ENCODE measurements at regions not wholly inside any gene's neighbourhood (a gene's known extent, or its start where the extent isn't known, plus 50 kb on each side); places are given as distances from the start of the nearest gene placed in this dataset.

DNA sequence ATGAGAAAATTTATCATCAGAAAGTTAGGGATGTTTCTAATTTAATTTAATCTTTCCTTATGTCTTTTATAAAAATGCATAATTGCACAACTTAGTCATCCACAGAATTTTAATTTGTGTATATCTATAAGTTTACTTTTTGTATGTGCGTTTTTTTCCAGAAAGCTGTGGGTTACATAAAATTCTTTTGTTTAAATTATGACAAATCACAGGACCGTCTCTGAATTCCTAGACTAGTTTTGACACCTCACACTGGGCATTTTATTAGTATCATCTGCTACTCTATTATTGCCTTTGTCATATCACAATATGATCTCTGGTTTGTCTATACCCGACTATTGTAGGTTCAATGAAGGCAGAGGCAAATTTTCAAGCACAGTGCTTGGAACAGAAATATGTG lies 482.4 kb upstream of the SEMA3D start:
- Histone ChIP-seq H3K4me3 (no peak overlapping the region), H3K9me3 (no peaks in the 10 kb centered on the region), H3K27me3 (no peaks in the 10 kb centered on the region), H3K36me3 (no peaks in the 10 kb centered on the region), H3K27ac (no peak overlapping the region), H3K4me1 (no peaks in the 10 kb centered on the region)
- intact Hi-C loops (cut with DNase I; ENCODE audit: low total_unique reads): no loop called here
- no peak for TF ChIP-seq POLR2AphosphoS5 (IDR thresholded peaks at IDR 0.05)
- WGBS, 2 donors (ENCODE audit: low coverage in 1 of 2): 52 to 67% methylated on average over 3 of the region's 3 CpGs
- DNase-seq: no peak
- in situ Hi-C loops (cut with MboI; ENCODE audit: low pct_ligation_motif_present in 1 of 4, low pct_unique_long_range_greater_than_20kb in 1 of 4, low sequenced_read_pairs in 3 of 4): no loop called here

DNA sequence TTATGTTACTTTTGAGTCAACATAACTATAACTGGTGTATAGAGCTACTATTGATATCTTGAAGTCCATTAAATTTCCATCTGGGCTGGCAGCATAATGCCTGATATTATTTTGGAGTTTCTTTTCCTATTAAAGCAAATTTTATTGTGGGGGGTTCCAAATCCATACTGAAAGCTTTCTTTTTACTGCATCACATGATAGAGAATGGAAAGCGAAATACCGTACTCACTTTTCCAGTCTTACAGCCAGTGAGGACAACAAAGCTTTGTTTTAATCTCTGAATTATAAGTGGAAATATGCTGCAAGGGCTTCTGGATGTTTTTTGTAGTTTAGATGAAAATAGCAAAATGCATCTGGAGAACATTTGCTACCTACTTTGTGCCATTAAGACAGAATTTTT lies 477.5 kb upstream of the SEMA3D start:
- no peaks in the 10 kb centered on the region for H3K36me3 ChIP-seq
- intact Hi-C loops (cut with DNase I; ENCODE audit: low total_unique reads): no loop called here
- no peaks in the 10 kb centered on the region for H3K4me1 ChIP-seq
- H3K9me3 ChIP-seq: no peaks in the 10 kb centered on the region
- 90 to 92% methylated on average over 2 of the region's 2 CpGs for WGBS, 2 donors (ENCODE audit: low coverage in 1 of 2)
- H3K27me3 ChIP-seq: no peaks in the 10 kb centered on the region
- no peak overlapping the region for H3K27ac ChIP-seq
- TF ChIP-seq POLR2AphosphoS5 (IDR thresholded peaks at IDR 0.05) (no peak), POLR2A (IDR thresholded peaks at IDR 0.05) (no peak), EP300 (IDR thresholded peaks at IDR 0.05; ENCODE audit: low read depth) (no peak)
- TF ChIP-seq, protein P1, sequence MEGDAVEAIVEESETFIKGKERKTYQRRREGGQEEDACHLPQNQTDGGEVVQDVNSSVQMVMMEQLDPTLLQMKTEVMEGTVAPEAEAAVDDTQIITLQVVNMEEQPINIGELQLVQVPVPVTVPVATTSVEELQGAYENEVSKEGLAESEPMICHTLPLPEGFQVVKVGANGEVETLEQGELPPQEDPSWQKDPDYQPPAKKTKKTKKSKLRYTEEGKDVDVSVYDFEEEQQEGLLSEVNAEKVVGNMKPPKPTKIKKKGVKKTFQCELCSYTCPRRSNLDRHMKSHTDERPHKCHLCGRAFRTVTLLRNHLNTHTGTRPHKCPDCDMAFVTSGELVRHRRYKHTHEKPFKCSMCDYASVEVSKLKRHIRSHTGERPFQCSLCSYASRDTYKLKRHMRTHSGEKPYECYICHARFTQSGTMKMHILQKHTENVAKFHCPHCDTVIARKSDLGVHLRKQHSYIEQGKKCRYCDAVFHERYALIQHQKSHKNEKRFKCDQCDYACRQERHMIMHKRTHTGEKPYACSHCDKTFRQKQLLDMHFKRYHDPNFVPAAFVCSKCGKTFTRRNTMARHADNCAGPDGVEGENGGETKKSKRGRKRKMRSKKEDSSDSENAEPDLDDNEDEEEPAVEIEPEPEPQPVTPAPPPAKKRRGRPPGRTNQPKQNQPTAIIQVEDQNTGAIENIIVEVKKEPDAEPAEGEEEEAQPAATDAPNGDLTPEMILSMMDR (IDR thresholded peaks at IDR 0.05): no peak
- H3K4me3 ChIP-seq: no peak overlapping the region
- in situ Hi-C loops (cut with MboI; ENCODE audit: low pct_ligation_motif_present in 1 of 4, low pct_unique_long_range_greater_than_20kb in 1 of 4, low sequenced_read_pairs in 3 of 4): no loop called here
- DNase-seq: no peak

- H3K36me3 ChIP-seq: no peaks in the 10 kb centered on the region
- no peak overlapping the region for H3K27ac ChIP-seq
- H3K27me3 ChIP-seq: no peaks in the 10 kb centered on the region
- no peaks in the 10 kb centered on the region for H3K9me3 ChIP-seq
- no peak for DNase-seq
- TF ChIP-seq POLR2AphosphoS5 (IDR thresholded peaks at IDR 0.05) (no peak), POLR2A (IDR thresholded peaks at IDR 0.05) (no peak), EP300 (IDR thresholded peaks at IDR 0.05; ENCODE audit: low read depth) (no peak)
- TF ChIP-seq, protein P1 (IDR thresholded peaks at IDR 0.05): no peak
- no peak overlapping the region for H3K4me3 ChIP-seq
- intact Hi-C loops (cut with DNase I; ENCODE audit: low total_unique reads) (no loop called here), in situ Hi-C loops (cut with MboI; ENCODE audit: low pct_ligation_motif_present in 1 of 4, low pct_unique_long_range_greater_than_20kb in 1 of 4, low sequenced_read_pairs in 3 of 4) (no loop called here)
- no peaks in the 10 kb centered on the region for H3K4me1 ChIP-seq
Measured at GRCh38 chr7:85659364-85659763, 472.5 kb upstream of the SEMA3D start.

GRCh38 chr7:85655252-85655651 lies 468.4 kb upstream of the SEMA3D start:
- H3K27me3 ChIP-seq: no peaks in the 10 kb centered on the region
- H3K36me3 ChIP-seq: no peaks in the 10 kb centered on the region
- DNase-seq: no peak
- H3K27ac ChIP-seq: no peak overlapping the region
- TF ChIP-seq POLR2A (IDR thresholded peaks at IDR 0.05) (no peak), EP300 (IDR thresholded peaks at IDR 0.05; ENCODE audit: low read depth) (no peak), POLR2AphosphoS5 (IDR thresholded peaks at IDR 0.05) (no peak)
- TF ChIP-seq, protein P1 (IDR thresholded peaks at IDR 0.05): no peak
- 81 to 85% methylated on average over 5 of the region's 5 CpGs for WGBS, 2 donors (ENCODE audit: low coverage in 1 of 2)
- intact Hi-C loops (cut with DNase I; ENCODE audit: low total_unique reads): no loop called here
- in situ Hi-C loops (cut with MboI; ENCODE audit: low pct_ligation_motif_present in 1 of 4, low pct_unique_long_range_greater_than_20kb in 1 of 4, low sequenced_read_pairs in 3 of 4): no loop called here
- no peaks in the 10 kb centered on the region for H3K4me1 ChIP-seq
- no peak overlapping the region for H3K4me3 ChIP-seq
- no peaks in the 10 kb centered on the region for H3K9me3 ChIP-seq

DNA sequence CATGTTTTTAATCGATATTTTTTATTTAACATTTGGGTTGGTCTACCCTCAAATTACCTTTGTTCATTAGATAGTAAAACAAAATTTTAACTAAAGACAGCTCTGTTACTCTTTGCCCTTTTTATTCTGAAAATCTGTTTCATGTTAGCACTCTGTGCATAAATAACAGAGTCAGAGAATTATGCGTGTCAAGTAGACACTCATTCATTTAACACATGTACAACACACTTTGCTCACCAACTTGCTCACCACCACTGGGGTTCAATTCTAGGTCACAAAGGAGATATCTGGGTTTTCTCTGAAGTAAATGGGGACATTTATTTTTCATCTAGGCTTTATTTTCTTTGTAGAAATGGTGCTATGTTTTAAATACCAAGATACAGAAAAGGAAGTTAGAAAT lies 457.4 kb upstream of the SEMA3D start:
- no peaks in the 10 kb centered on the region for H3K36me3 ChIP-seq
- in situ Hi-C loops (cut with MboI; ENCODE audit: low pct_ligation_motif_present in 1 of 4, low pct_unique_long_range_greater_than_20kb in 1 of 4, low sequenced_read_pairs in 3 of 4): no loop called here
- TF ChIP-seq POLR2A (IDR thresholded peaks at IDR 0.05): no peak

More for the DNA sequence above, 457.4 kb upstream of the SEMA3D start:
- Histone ChIP-seq H3K27ac (no peak overlapping the region), H3K4me1 (no peaks in the 10 kb centered on the region), H3K27me3 (no peaks in the 10 kb centered on the region), H3K4me3 (no peak overlapping the region), H3K9me3 (no peaks in the 10 kb centered on the region)
- DNase-seq: no peak
- intact Hi-C loops (cut with DNase I; ENCODE audit: low total_unique reads): no loop called here
- WGBS, 2 donors (ENCODE audit: low coverage in 1 of 2): 77 to 79% methylated on average over 2 of the region's 2 CpGs
